ENCODE measurements at regions not wholly inside any gene's neighbourhood (a gene's known extent, or its start where the extent isn't known, plus 50 kb on each side); places are given as distances from the start of the nearest gene placed in this dataset.

DNA sequence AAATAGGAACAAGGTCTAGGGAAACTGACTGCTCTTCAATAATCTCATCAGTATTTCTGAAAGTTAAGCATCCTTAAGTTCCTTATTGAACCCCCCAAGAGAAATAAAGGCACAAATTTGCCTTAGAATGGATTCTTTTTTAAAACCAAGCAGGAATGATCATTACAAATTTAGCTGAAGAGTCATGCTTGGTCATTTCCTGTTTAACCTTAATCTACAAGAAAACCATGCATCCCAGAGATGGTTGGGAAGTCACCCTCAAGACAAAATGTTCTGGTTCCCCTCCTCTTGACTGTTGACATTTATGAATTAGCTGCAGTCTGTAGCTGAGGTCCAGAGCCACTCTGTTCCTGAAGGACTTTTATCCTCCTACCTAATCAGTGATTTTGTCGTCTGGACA, 291.8 kb upstream of the G2E3 start:
- 0 out of 2 replicates have a peak overlapping the region, but pooled peaks have one; percentile 53 for H2AFZ ChIP-seq

More for the DNA sequence above, 291.8 kb upstream of the G2E3 start:
- no peaks in the 10 kb centered on the region for H3K27me3 ChIP-seq (ENCODE audit: insufficient read depth)
- no peak overlapping the region for H3K27ac ChIP-seq (ENCODE audit: low read depth)
- H3K4me3 ChIP-seq = no peak overlapping the region
- H3K9me2 ChIP-seq (ENCODE audit: insufficient read depth) = no peaks in the 10 kb centered on the region
- Mint-ChIP-seq H3K9me3 (no peaks in the 10 kb centered on the region), H3K36me3 (ENCODE audit: low read depth) (no peaks in the 10 kb centered on the region), H3K4me3 (no peak overlapping the region), H3K27ac (no peak overlapping the region; the same call in 1 of the 2 replicates), H3K4me1 (peaks cover 27% of the 10 kb centered on the region), H3K27me3 (ENCODE audit: insufficient read depth, low read depth, poor library complexity) (peaks cover 6% of the 10 kb centered on the region)
- no peaks in the 10 kb centered on the region for H3K79me2 ChIP-seq (replicated peaks; ENCODE audit: insufficient read depth)
- ATAC-seq (no peak), DNase-seq (ENCODE audit: low spot score) (no peak)
- peaks cover 7% of the 10 kb centered on the region; the same call in 1 of the 2 replicates for H3K4me1 ChIP-seq (ENCODE audit: insufficient read depth)
- H4K20me1 ChIP-seq (replicated peaks; ENCODE audit: insufficient read depth) = no peaks in the 10 kb centered on the region
- H3F3A ChIP-seq (replicated peaks; ENCODE audit: low read depth) = no peaks in the 10 kb centered on the region
- no peaks in the 10 kb centered on the region for H3K36me3 ChIP-seq (ENCODE audit: insufficient read depth)
- TF ChIP-seq EZH2phosphoT487 (IDR thresholded peaks at IDR 0.05; ENCODE audit: unreplicated experiment) (no peak), ZNF331 (CRISPR knock-in tag; IDR thresholded peaks at IDR 0.05; ENCODE audit: low read depth) (no peak), ZNF462 (CRISPR knock-in tag; IDR thresholded peaks at IDR 0.05) (no peak), EZH2 (IDR thresholded peaks at IDR 0.05; ENCODE audit: low read depth, unreplicated experiment) (no peak)
- TF ChIP-seq, protein P1, sequence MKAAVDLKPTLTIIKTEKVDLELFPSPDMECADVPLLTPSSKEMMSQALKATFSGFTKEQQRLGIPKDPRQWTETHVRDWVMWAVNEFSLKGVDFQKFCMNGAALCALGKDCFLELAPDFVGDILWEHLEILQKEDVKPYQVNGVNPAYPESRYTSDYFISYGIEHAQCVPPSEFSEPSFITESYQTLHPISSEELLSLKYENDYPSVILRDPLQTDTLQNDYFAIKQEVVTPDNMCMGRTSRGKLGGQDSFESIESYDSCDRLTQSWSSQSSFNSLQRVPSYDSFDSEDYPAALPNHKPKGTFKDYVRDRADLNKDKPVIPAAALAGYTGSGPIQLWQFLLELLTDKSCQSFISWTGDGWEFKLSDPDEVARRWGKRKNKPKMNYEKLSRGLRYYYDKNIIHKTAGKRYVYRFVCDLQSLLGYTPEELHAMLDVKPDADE (IDR thresholded peaks at IDR 0.05) = no peak
- H3K4me2 ChIP-seq = no peak overlapping the region

All from GM23338 (cell line).